Thyroid gland (tissue), 4 donors: ENCODE measurements at regions not wholly inside any gene's neighbourhood (a gene's known extent, or its start where the extent isn't known, plus 50 kb on each side); places are given as distances from the start of the nearest gene placed in this dataset.

Source experiments
- CTCF ChIP-seq, 6 experiments: fragments of 200-600 bp in 3 of 6; fragments of 450-650 bp in 3 of 6; sonication (generic) in 3 of 6; IDR thresholded peaks; one replicate each; pipeline ENCODE4 v1.5.1; 2016 to 2019; ENCODE audit warnings: antibody characterized with exemption in 6 of 6, mild to moderate bottlenecking in 2 of 6, inconsistent platforms in 1 of 6, moderate library complexity in 1 of 6
- POLR2A ChIP-seq, 2 donors: fragments of 450-650 bp; IDR thresholded peaks; one replicate each; pipeline ENCODE4 v1.6.1; 2017; ENCODE audit warnings: antibody characterized with exemption in 2 of 2, mild to moderate bottlenecking in 2 of 2, moderate library complexity in 1 of 2

- no peak for TF ChIP-seq CTCF (IDR thresholded peaks at IDR 0.05)
- TF ChIP-seq POLR2A (IDR thresholded peaks at IDR 0.05): no peak
These were observed 204.5 kb downstream of the PLK2 start for GRCh38 chr5:58255386-58255785.
